ENCODE measurements at regions not wholly inside any gene's neighbourhood (a gene's known extent, or its start where the extent isn't known, plus 50 kb on each side); places are given as distances from the start of the nearest gene placed in this dataset.

- H3K36me3 Mint-ChIP-seq (ENCODE audit: low read depth), result no peaks in the 10 kb centered on the region
These were observed 363.7 kb upstream of the CHAC2 start for GRCh38 chr2:53403792-53404413.

GRCh38 chr2:53397085-53397484 lies 370.5 kb upstream of the CHAC2 start:
- Mint-ChIP-seq H3K4me3 (no peak overlapping the region), H3K4me1 (no peaks in the 10 kb centered on the region), H3K27me3 (ENCODE audit: low read depth, poor library complexity) (no peaks in the 10 kb centered on the region), H3K27ac (no peak overlapping the region), H3K9me3 (peaks cover 13% of the 10 kb centered on the region), H3K36me3 (ENCODE audit: low read depth) (no peaks in the 10 kb centered on the region)
- DNase-seq, result no peak
- no peak for TF ChIP-seq CTCF (IDR thresholded peaks at IDR 0.05)

More at GRCh38 chr2:53403792-53404413, 363.7 kb upstream of the CHAC2 start:
- H3K27me3 Mint-ChIP-seq (ENCODE audit: low read depth, poor library complexity), result no peaks in the 10 kb centered on the region
- no peak overlapping the region for H3K27ac Mint-ChIP-seq
- H3K9me3 Mint-ChIP-seq, result no peaks in the 10 kb centered on the region
- TF ChIP-seq CTCF (IDR thresholded peaks at IDR 0.05), result no peak
- no peaks in the 10 kb centered on the region for H3K4me1 Mint-ChIP-seq
- no peak overlapping the region for H3K4me3 Mint-ChIP-seq
- no peak for DNase-seq

GRCh38 chr2:53381271-53381670 lies 386.3 kb upstream of the CHAC2 start:
- TF ChIP-seq CTCF (IDR thresholded peaks at IDR 0.05), result no peak
- Mint-ChIP-seq H3K9me3 (peaks cover 4% of the 10 kb centered on the region), H3K27me3 (ENCODE audit: low read depth, poor library complexity) (no peaks in the 10 kb centered on the region), H3K4me3 (no peak overlapping the region), H3K4me1 (no peaks in the 10 kb centered on the region), H3K27ac (no peak overlapping the region), H3K36me3 (ENCODE audit: low read depth) (no peaks in the 10 kb centered on the region)
- no peak for DNase-seq

- H3K9me3 Mint-ChIP-seq, result peaks cover 14% of the 10 kb centered on the region
- no peaks in the 10 kb centered on the region for H3K27me3 Mint-ChIP-seq (ENCODE audit: low read depth, poor library complexity)
- no peak for DNase-seq
- no peak for TF ChIP-seq CTCF (IDR thresholded peaks at IDR 0.05)
- no peaks in the 10 kb centered on the region for H3K36me3 Mint-ChIP-seq (ENCODE audit: low read depth)
- H3K27ac Mint-ChIP-seq, result no peak overlapping the region
- no peaks in the 10 kb centered on the region for H3K4me1 Mint-ChIP-seq
- H3K4me3 Mint-ChIP-seq, result no peak overlapping the region
These were observed 388.1 kb upstream of the CHAC2 start for GRCh38 chr2:53379547-53379946.

- Mint-ChIP-seq H3K27me3 (ENCODE audit: low read depth, poor library complexity) (no peaks in the 10 kb centered on the region), H3K36me3 (ENCODE audit: low read depth) (no peaks in the 10 kb centered on the region), H3K4me1 (no peaks in the 10 kb centered on the region), H3K4me3 (no peak overlapping the region), H3K9me3 (peaks cover 14% of the 10 kb centered on the region), H3K27ac (no peak overlapping the region)
- no peak for DNase-seq
- TF ChIP-seq CTCF (IDR thresholded peaks at IDR 0.05), result no peak
These were observed 388.8 kb upstream of the CHAC2 start for GRCh38 chr2:53378791-53379190.

- no peak for DNase-seq
- Mint-ChIP-seq H3K4me3 (no peak overlapping the region), H3K27me3 (ENCODE audit: low read depth, poor library complexity) (peaks cover 14% of the 10 kb centered on the region), H3K36me3 (ENCODE audit: low read depth) (no peaks in the 10 kb centered on the region), H3K9me3 (peaks cover 14% of the 10 kb centered on the region), H3K27ac (no peak overlapping the region), H3K4me1 (no peaks in the 10 kb centered on the region)
- no peak for TF ChIP-seq CTCF (IDR thresholded peaks at IDR 0.05)
These were observed 394.5 kb upstream of the CHAC2 start for GRCh38 chr2:53373126-53373525.
